ENCODE measurements at regions not wholly inside any gene's neighbourhood (a gene's known extent, or its start where the extent isn't known, plus 50 kb on each side); places are given as distances from the start of the nearest gene placed in this dataset.
"Not testable (repeated sequence)": the region's sequence is repeated elsewhere in the genome, so short reads cannot be mapped to it uniquely, and the experiment has no call there.

GRCh38 chr22:25485626-25486545 lies 78.6 kb upstream of the GRK3 start:
- Mint-ChIP-seq H3K27ac (no peak overlapping the region), H3K27me3 (no peaks in the 10 kb centered on the region), H3K4me1 (peaks cover 23% of the 10 kb centered on the region), H3K9me3 (peaks cover 4% of the 10 kb centered on the region), H3K4me3 (no peak overlapping the region), H3K36me3 (peaks cover 21% of the 10 kb centered on the region)

GRCh38 chr22:25487508-25487907 lies 77.0 kb upstream of the GRK3 start:
- no peak overlapping the region for H3K4me3 Mint-ChIP-seq
- H3K36me3 Mint-ChIP-seq, result peaks cover 16% of the 10 kb centered on the region
- H3K9me3 Mint-ChIP-seq, result no peaks in the 10 kb centered on the region
- peaks cover 1% of the 10 kb centered on the region for H3K27me3 Mint-ChIP-seq
- no peak overlapping the region for H3K27ac Mint-ChIP-seq
- peaks cover 23% of the 10 kb centered on the region for H3K4me1 Mint-ChIP-seq

GRCh38 chr22:25488244-25489020 lies 76.0 kb upstream of the GRK3 start:
- Mint-ChIP-seq H3K27ac (no peak overlapping the region), H3K4me3 (no peak overlapping the region), H3K4me1 (peaks cover 23% of the 10 kb centered on the region)

GRCh38 chr22:25489947-25490346 lies 74.5 kb upstream of the GRK3 start:
- no peak overlapping the region for H3K4me3 Mint-ChIP-seq
- no peak overlapping the region for H3K27ac Mint-ChIP-seq
- peaks cover 6% of the 10 kb centered on the region for H3K27me3 Mint-ChIP-seq
- H3K36me3 Mint-ChIP-seq, result peaks cover 12% of the 10 kb centered on the region
- peaks cover 22% of the 10 kb centered on the region for H3K4me1 Mint-ChIP-seq
- H3K9me3 Mint-ChIP-seq, result no peaks in the 10 kb centered on the region

More at GRCh38 chr22:25488244-25489020, 76.0 kb upstream of the GRK3 start:
- Mint-ChIP-seq H3K9me3 (no peaks in the 10 kb centered on the region), H3K27me3 (peaks cover 4% of the 10 kb centered on the region), H3K36me3 (peaks cover 16% of the 10 kb centered on the region)

- H3K4me1 Mint-ChIP-seq, result peaks cover 18% of the 10 kb centered on the region
- peaks cover 11% of the 10 kb centered on the region for H3K36me3 Mint-ChIP-seq
- no peak overlapping the region for H3K27ac Mint-ChIP-seq
- H3K27me3 Mint-ChIP-seq, result peaks cover 6% of the 10 kb centered on the region
- H3K9me3 Mint-ChIP-seq, result no peaks in the 10 kb centered on the region
- no peak overlapping the region for H3K4me3 Mint-ChIP-seq
Observed at GRCh38 chr22:25490896-25491295, 73.6 kb upstream of the GRK3 start.

GRCh38 chr22:25492162-25492561 lies 72.3 kb upstream of the GRK3 start:
- Mint-ChIP-seq H3K4me1 (peaks cover 10% of the 10 kb centered on the region), H3K27me3 (peaks cover 6% of the 10 kb centered on the region), H3K9me3 (no peaks in the 10 kb centered on the region), H3K27ac (no peak overlapping the region), H3K4me3 (no peak overlapping the region), H3K36me3 (peaks cover 9% of the 10 kb centered on the region)

- Mint-ChIP-seq H3K4me1 (peaks cover 8% of the 10 kb centered on the region), H3K27ac (no peak overlapping the region), H3K9me3 (no peaks in the 10 kb centered on the region), H3K36me3 (peaks cover 8% of the 10 kb centered on the region), H3K27me3 (peaks cover 6% of the 10 kb centered on the region), H3K4me3 (no peak overlapping the region)
Observed at GRCh38 chr22:25492841-25493734, 71.4 kb upstream of the GRK3 start.

- Mint-ChIP-seq H3K4me3 (no peak overlapping the region), H3K9me3 (no peaks in the 10 kb centered on the region), H3K36me3 (peaks cover 8% of the 10 kb centered on the region), H3K4me1 (peaks cover 5% of the 10 kb centered on the region), H3K27me3 (peaks cover 6% of the 10 kb centered on the region), H3K27ac (no peak overlapping the region)
Observed at GRCh38 chr22:25493794-25494193, 70.7 kb upstream of the GRK3 start.

GRCh38 chr22:25494774-25495173 lies 69.7 kb upstream of the GRK3 start:
- peaks cover 5% of the 10 kb centered on the region for H3K4me1 Mint-ChIP-seq
- peaks cover 8% of the 10 kb centered on the region for H3K36me3 Mint-ChIP-seq
- H3K9me3 Mint-ChIP-seq, result no peaks in the 10 kb centered on the region
- no peak overlapping the region for H3K4me3 Mint-ChIP-seq
- peaks cover 6% of the 10 kb centered on the region for H3K27me3 Mint-ChIP-seq
- H3K27ac Mint-ChIP-seq, result peak overlapping the region; percentile 10

- Mint-ChIP-seq H3K27ac (no peak overlapping the region), H3K4me1 (peaks cover 5% of the 10 kb centered on the region), H3K27me3 (peaks cover 6% of the 10 kb centered on the region), H3K9me3 (no peaks in the 10 kb centered on the region), H3K4me3 (no peak overlapping the region), H3K36me3 (peaks cover 4% of the 10 kb centered on the region)
Observed at GRCh38 chr22:25495285-25495684, 69.2 kb upstream of the GRK3 start.

- H3K9me3 Mint-ChIP-seq, result no peaks in the 10 kb centered on the region
- peaks cover 7% of the 10 kb centered on the region for H3K36me3 Mint-ChIP-seq
- no peak overlapping the region for H3K4me3 Mint-ChIP-seq
- peaks cover 8% of the 10 kb centered on the region for H3K27me3 Mint-ChIP-seq
- no peak overlapping the region for H3K27ac Mint-ChIP-seq
- H3K4me1 Mint-ChIP-seq, result peaks cover 5% of the 10 kb centered on the region
Observed at GRCh38 chr22:25496396-25497064, 67.9 kb upstream of the GRK3 start.

- H3K9me3 Mint-ChIP-seq, result no peaks in the 10 kb centered on the region
- H3K36me3 Mint-ChIP-seq, result peaks cover 6% of the 10 kb centered on the region
- H3K27me3 Mint-ChIP-seq, result peaks cover 6% of the 10 kb centered on the region
- H3K4me1 Mint-ChIP-seq, result peaks cover 5% of the 10 kb centered on the region
- no peak overlapping the region for H3K27ac Mint-ChIP-seq
- H3K4me3 Mint-ChIP-seq, result no peak overlapping the region
Observed at GRCh38 chr22:25497181-25497641, 67.3 kb upstream of the GRK3 start.

- peaks cover 6% of the 10 kb centered on the region for H3K27me3 Mint-ChIP-seq
Observed at GRCh38 chr22:25497716-25498115, 66.8 kb upstream of the GRK3 start.

GRCh38 chr22:25500671-25501070 lies 63.8 kb upstream of the GRK3 start:
- not testable (repeated sequence) for H3K27ac Mint-ChIP-seq, H3K27me3 Mint-ChIP-seq, H3K4me3 Mint-ChIP-seq, H3K4me1 Mint-ChIP-seq, H3K36me3 Mint-ChIP-seq, H3K9me3 Mint-ChIP-seq

More at GRCh38 chr22:25497716-25498115, 66.8 kb upstream of the GRK3 start:
- Mint-ChIP-seq H3K4me1 (peaks cover 5% of the 10 kb centered on the region), H3K4me3 (no peak overlapping the region), H3K36me3 (peaks cover 6% of the 10 kb centered on the region), H3K9me3 (no peaks in the 10 kb centered on the region), H3K27ac (no peak overlapping the region)

GRCh38 chr22:25504017-25504416 lies 60.5 kb upstream of the GRK3 start:
- H3K4me3 Mint-ChIP-seq, H3K27me3 Mint-ChIP-seq, H3K9me3 Mint-ChIP-seq, H3K36me3 Mint-ChIP-seq, H3K27ac Mint-ChIP-seq, H3K4me1 Mint-ChIP-seq: not testable (repeated sequence)
